GM21367 (cell line): ENCODE measurements at regions not wholly inside any gene's neighbourhood (a gene's known extent, or its start where the extent isn't known, plus 50 kb on each side); places are given as distances from the start of the nearest gene placed in this dataset.
"Not testable (repeated sequence)": the region's sequence is repeated elsewhere in the genome, so short reads cannot be mapped to it uniquely, and the experiment has no call there.

Experiments used
- ATAC-seq: cut with Tn5 transposase; IDR thresholded peaks from one replicate; pipeline ENCODE4 v1.9.1; 2021; ENCODE audit not compliant: unreplicated experiment

- no peak for ATAC-seq
Observed at GRCh38 chr6:110558575-110558974, 82.2 kb upstream of the SLC22A16 start.

GRCh38 chr6:110557199-110557598, 80.8 kb upstream of the SLC22A16 start:
- no peak for ATAC-seq

- ATAC-seq, result no peak
Observed at GRCh38 chr6:110556317-110557110, 80.1 kb upstream of the SLC22A16 start.

GRCh38 chr6:110554966-110555460, 78.6 kb upstream of the SLC22A16 start:
- no peak for ATAC-seq

GRCh38 chr6:110554441-110554840, 78.0 kb upstream of the SLC22A16 start:
- ATAC-seq, result no peak

- no peak for ATAC-seq
Observed at GRCh38 chr6:110552901-110553641, 76.7 kb upstream of the SLC22A16 start.

GRCh38 chr6:110552076-110552475, 75.7 kb upstream of the SLC22A16 start:
- no peak for ATAC-seq

- no peak for ATAC-seq
Observed at GRCh38 chr6:110551088-110551487, 74.7 kb upstream of the SLC22A16 start.

GRCh38 chr6:110550353-110550752, 73.9 kb upstream of the SLC22A16 start:
- no peak for ATAC-seq

- ATAC-seq, result no peak
Observed at GRCh38 chr6:110549277-110549676, 72.9 kb upstream of the SLC22A16 start.

GRCh38 chr6:110548110-110548847, 71.9 kb upstream of the SLC22A16 start:
- no peak for ATAC-seq

- no peak for ATAC-seq
Observed at GRCh38 chr6:110547266-110547964, 71.0 kb upstream of the SLC22A16 start.

- no peak for ATAC-seq
Observed at GRCh38 chr6:110545081-110545872, 68.9 kb upstream of the SLC22A16 start.

- no peak for ATAC-seq
Observed at GRCh38 chr6:110544472-110544871, 68.1 kb upstream of the SLC22A16 start.

- no peak for ATAC-seq
Observed at GRCh38 chr6:110543106-110543505, 66.7 kb upstream of the SLC22A16 start.

- ATAC-seq, result no peak
Observed at GRCh38 chr6:110542311-110543024, 66.1 kb upstream of the SLC22A16 start.

GRCh38 chr6:110541701-110542309, 65.4 kb upstream of the SLC22A16 start:
- ATAC-seq, result no peak

- ATAC-seq, result not testable (repeated sequence)
Observed at GRCh38 chr6:110539277-110540019, 63.0 kb upstream of the SLC22A16 start.
